T47D (cell line): ENCODE measurements at regions not wholly inside any gene's neighbourhood (a gene's known extent, or its start where the extent isn't known, plus 50 kb on each side); places are given as distances from the start of the nearest gene placed in this dataset.
"Not testable (repeated sequence)": the region's sequence is repeated elsewhere in the genome, so short reads cannot be mapped to it uniquely, and the experiment has no call there.

Source experiments
- DNase-seq, 2 experiments: peaks; one replicate each; pipeline versions ENCODE4 v3.0.0 to v3.0.0-alpha.2; 2011 to 2012; ENCODE audit warnings: low read depth in 1 of 2, low spot score in 1 of 2
- JUND ChIP-seq: IDR thresholded peaks from 2 replicates; pipeline ENCODE4 v1.6.1; 2012; ENCODE audit warnings: low read depth
- in situ Hi-C: cut with HindIII; loops from 2 replicates; pipeline ENCODE4 v1.10.0; 2016; ENCODE audit warnings: low sequenced_read_pairs, low pct_unique_long_range_greater_than_20kb

DNA sequence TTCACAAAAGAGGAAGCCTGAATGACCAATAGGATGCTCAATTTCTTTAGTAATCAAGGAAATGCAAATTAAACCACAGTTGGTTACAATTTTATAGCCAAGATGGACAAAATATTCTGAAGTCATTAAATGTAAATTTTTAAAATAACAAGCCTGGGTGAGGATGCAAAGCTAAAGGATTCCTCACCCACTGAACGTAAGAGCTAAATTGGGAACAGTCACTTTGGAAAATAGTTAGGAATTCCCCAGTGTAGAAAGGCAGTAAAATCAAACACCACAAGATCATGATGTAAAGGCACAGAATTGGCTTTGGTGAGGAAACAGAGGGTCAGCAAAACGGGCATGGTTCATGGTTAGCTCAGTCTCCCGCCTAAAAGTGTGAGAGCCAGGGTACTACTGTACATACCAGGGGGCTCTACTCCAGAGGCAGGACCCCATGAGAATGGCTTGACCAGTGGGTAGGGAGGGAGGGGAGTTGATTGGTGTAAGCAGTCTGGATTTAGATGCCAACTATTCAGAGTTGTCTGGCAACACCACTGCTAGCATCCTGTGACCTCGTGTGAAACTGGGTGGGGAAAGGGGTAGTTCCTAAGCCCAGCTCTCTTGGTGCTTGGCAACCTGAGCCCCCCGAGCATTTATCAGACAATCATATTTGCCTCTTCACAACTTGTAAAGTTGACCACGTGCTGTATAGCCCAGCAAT lies 213.4 kb upstream of the EGLN3 start:
- TF ChIP-seq JUND = no peak
- no peak for DNase-seq
- in situ Hi-C loops = no loop called here

GRCh38 chr14:34161351-34162082 lies 210.6 kb upstream of the EGLN3 start:
- no peak for TF ChIP-seq JUND
- no peak for DNase-seq
- in situ Hi-C loops = no loop called here

- no peak for TF ChIP-seq JUND
- in situ Hi-C loops = no loop called here
- DNase-seq = no peak
Measured at GRCh38 chr14:34160619-34161018, 209.7 kb upstream of the EGLN3 start.

- no peak for DNase-seq
- in situ Hi-C loops = no loop called here
Measured at GRCh38 chr14:34157651-34158050, 206.8 kb upstream of the EGLN3 start.

DNA sequence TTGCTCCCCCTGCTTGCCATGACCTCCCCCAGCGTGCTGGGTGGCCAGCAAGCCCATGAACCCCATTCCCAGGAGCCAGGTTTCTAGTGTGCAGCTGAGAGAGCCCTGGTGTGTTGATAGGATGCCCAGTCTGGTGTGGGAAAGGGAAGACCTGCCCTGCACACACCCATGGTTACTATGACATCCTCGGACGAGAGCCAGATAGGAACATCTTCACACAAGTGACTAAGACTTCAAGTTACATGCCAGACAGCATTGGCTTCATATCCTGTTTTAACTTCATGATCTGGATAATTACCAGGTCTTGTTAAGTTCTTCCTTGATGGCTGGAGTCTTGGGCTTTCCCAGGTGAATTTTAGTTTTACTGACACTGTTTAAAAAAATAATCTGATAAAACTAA lies 196.6 kb upstream of the EGLN3 start:
- in situ Hi-C loops = no loop called here
- TF ChIP-seq JUND = no peak
- peak in 1 of 2 experiments; percentile 62 for DNase-seq

More at GRCh38 chr14:34157651-34158050, 206.8 kb upstream of the EGLN3 start:
- no peak for TF ChIP-seq JUND

DNA sequence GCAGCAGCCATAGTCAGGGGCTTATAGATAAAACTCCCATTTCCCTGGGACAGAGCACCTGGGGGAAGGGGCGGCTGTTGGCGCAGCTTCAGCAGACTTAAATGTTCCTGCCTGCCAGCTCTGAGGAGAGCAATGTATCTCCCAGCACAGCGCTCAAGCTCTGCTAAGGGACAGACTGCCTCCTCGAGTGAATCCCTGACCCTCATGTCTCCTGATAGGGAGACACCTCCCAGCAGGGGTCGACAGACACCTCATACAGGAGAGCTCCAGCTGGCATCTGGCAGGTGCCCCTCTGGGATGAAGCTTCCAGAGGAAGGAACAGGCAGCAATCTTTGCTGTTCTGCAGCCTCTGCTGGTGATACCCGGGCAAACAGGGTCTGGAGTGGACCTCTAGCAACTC lies 189.3 kb upstream of the EGLN3 start:
- in situ Hi-C loops, DNase-seq: not testable (repeated sequence)

- in situ Hi-C loops = not testable (repeated sequence)
- peak in 1 of 2 experiments; percentile 95 for DNase-seq
Measured at GRCh38 chr14:34139160-34140121, 188.6 kb upstream of the EGLN3 start.

DNA sequence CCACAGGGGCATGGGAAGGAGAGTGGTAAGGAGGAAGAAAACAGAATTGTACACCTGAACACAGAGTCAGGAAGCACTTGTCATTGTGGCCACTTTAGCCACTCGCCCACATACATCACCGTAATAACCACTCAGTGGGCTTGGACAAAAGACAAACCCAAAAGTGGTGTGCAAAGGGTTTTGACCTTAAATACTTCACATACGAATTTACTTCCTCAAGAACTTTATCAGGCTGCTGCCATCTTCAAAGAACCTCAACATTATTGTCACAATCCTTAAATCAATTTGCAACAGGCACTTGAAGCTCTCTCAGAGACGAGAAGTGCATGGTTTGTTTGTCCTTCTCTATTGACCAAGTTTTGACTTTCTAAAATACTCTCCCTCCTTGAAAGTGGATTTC lies 187.3 kb upstream of the EGLN3 start:
- no peak for TF ChIP-seq JUND
- peak in 1 of 2 experiments; percentile 95 for DNase-seq
- in situ Hi-C loops = no loop called here

GRCh38 chr14:34137001-34137745 lies 186.3 kb upstream of the EGLN3 start:
- DNase-seq = peak in 1 of 2 experiments; percentile 75
- TF ChIP-seq JUND = no peak
- in situ Hi-C loops = no loop called here

GRCh38 chr14:34135492-34135891 lies 184.6 kb upstream of the EGLN3 start:
- in situ Hi-C loops = no loop called here
- DNase-seq = no peak
- no peak for TF ChIP-seq JUND

DNA sequence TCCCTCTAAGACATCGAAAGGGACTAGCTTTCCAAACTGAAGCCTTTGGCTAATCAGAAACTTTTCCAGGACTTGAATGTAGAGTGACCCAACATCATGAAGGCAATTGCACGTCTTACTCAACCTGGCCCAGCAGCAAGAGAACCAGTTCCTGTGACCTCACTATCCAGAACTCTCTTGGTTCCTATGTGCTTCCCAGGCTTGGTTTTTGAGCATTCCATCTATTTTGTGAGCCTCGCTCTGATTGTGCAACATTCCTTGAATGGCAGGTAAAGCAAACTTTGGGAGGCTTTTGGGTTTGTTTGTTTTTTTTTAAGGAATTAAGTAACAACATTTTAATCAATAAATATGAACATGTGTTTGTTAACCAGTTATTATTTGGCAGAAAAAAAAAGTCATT lies 183.6 kb upstream of the EGLN3 start:
- in situ Hi-C loops = no loop called here
- no peak for TF ChIP-seq JUND
- DNase-seq = no peak

DNA sequence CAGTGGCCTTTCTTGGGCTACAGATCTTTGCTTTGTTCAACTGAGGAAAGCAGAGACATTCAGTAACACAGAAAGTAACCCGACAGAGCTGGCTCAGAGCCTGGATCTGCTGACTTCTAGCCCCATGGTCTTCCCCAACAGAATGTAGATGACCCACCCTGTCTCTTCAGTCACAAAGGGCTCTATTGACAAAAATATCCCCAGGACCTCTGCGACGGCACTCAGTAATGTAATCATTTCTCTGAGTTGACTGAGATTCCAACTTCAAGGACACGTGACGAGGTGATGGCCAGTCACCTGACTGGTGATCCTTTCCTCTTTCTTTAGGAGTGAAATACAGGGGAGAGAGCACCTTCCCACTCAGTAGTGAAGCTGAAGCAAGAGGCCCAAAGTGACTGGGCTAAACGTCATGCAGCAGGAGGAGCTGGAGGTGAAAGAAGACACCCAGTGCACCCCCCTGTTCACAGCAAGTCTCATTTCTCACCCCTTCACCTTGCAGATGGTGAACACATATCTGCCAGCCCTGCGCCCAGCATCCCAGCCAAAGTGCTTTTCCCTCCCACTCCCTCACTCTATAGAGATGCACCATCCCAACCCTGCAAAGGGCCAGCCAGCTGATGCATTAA lies 179.2 kb upstream of the EGLN3 start:
- in situ Hi-C loops = no loop called here
- DNase-seq = no peak

More for the DNA sequence above, 179.2 kb upstream of the EGLN3 start:
- no peak for TF ChIP-seq JUND
